Thoracic aorta (tissue), 2 donors: ENCODE measurements at regions not wholly inside any gene's neighbourhood (a gene's known extent, or its start where the extent isn't known, plus 50 kb on each side); places are given as distances from the start of the nearest gene placed in this dataset.

Experiments
- ATAC-seq: fragments of 150-250 bp; one replicate; pipeline ENCODE4 v1.8.0; 2017; ENCODE audit warnings: low read depth; ENCODE audit not compliant: insufficient number of reproducible peaks, low FRiP score
- DNase-seq: peaks from one replicate; pipeline ENCODE4 v3.0.0-alpha.2; 2020; ENCODE audit warnings: low spot score
- H3K27ac ChIP-seq, 2 donors: fragments of 200-600 bp; sonication (generic); 1 replicate in 1 of 2; 2 replicates in 1 of 2; pipeline ENCODE4 v1.5.1; 2016; ENCODE audit warnings: mild to moderate bottlenecking in 2 of 2, moderate library complexity in 2 of 2
- H3K27me3 ChIP-seq: fragments of 200-600 bp; sonication (generic); replicated peaks from 2 replicates; pipeline ENCODE4 v1.6.0; 2016; ENCODE audit warnings: mild to moderate bottlenecking; ENCODE audit not compliant: insufficient read depth
- H3K36me3 ChIP-seq: fragments of 200-600 bp; sonication (generic); one replicate; pipeline ENCODE4 v1.5.1; 2016
- H3K4me1 ChIP-seq, 2 donors: fragments of 200-600 bp; sonication (generic); 1 replicate in 1 of 2; 2 replicates in 1 of 2; pipeline versions ENCODE4 v1.5.1 to v1.6.0; 2016; ENCODE audit warnings: low read depth in 2 of 2, mild to moderate bottlenecking in 1 of 2; ENCODE audit not compliant: control insufficient read depth in 1 of 2
- H3K4me3 ChIP-seq: fragments of 200-600 bp; sonication (generic); 2 replicates; pipeline ENCODE4 v1.5.1; 2016; ENCODE audit warnings: mild to moderate bottlenecking
- H3K9me3 ChIP-seq: fragments of 200-600 bp; sonication (generic); 2 replicates; pipeline ENCODE4 v1.5.1; 2016
- TF ChIP-seq, protein P1 (sequence below): fragments of 200-600 bp; sonication (generic); IDR thresholded peaks from one replicate; pipeline ENCODE4 v1.5.1; 2019; ENCODE audit warnings: antibody characterized with exemption

DNA sequence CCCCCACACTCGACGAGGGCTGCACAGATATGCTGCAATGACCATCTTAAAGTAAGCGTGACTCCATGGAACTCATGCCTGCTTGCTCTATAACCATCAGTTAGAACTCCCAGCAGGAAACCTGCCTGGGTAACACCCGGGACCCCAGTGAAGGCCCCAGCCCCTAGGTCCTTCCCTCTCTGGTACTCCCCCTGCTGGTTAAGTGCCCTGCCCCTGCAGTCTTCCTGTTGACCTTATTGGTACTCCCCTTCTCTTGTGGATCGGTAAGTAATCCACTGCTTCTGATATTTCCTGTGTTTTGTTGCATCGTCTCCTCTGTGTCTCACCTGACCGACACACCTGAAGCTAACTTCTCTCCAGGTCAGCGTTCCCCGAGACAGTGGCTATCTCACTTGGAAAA lies 104.8 kb upstream of the COG2 start:
- DNase-seq (no peak), ATAC-seq (no peak)
- H3K9me3 ChIP-seq, result peaks cover 3% of the 10 kb centered on the region
- no peaks in the 10 kb centered on the region for H3K4me1 ChIP-seq
- TF ChIP-seq, protein P1, sequence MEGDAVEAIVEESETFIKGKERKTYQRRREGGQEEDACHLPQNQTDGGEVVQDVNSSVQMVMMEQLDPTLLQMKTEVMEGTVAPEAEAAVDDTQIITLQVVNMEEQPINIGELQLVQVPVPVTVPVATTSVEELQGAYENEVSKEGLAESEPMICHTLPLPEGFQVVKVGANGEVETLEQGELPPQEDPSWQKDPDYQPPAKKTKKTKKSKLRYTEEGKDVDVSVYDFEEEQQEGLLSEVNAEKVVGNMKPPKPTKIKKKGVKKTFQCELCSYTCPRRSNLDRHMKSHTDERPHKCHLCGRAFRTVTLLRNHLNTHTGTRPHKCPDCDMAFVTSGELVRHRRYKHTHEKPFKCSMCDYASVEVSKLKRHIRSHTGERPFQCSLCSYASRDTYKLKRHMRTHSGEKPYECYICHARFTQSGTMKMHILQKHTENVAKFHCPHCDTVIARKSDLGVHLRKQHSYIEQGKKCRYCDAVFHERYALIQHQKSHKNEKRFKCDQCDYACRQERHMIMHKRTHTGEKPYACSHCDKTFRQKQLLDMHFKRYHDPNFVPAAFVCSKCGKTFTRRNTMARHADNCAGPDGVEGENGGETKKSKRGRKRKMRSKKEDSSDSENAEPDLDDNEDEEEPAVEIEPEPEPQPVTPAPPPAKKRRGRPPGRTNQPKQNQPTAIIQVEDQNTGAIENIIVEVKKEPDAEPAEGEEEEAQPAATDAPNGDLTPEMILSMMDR, result no peak
- H3K27ac ChIP-seq, result no peak overlapping the region
- no peak overlapping the region for H3K4me3 ChIP-seq
- no peaks in the 10 kb centered on the region for H3K27me3 ChIP-seq
- H3K36me3 ChIP-seq, result no peaks in the 10 kb centered on the region

DNA sequence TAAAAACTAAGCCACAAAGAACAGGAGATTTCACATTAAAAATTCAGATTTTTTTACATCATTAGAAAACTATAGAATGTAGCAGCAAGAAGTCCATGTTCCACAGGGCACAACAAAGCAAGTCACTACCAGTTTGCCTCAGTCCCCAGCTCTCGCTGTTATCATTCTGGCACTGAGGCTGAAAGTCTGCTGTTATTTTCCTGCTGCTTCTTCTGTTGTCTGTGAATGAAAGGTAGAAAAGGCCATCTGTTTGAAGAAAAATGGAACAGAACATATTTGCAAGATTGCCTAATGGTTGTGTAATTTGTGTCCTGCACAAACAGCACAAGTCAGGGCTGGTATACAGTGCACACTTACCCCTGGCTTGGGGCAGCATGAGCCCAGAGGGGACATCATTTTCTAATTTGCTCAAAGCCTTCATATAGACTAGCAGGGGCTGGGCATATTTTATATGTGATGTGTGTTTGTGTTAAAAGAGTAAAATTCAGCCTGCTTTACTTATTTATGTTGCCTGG lies 105.6 kb upstream of the COG2 start:
- H3K27me3 ChIP-seq, result no peaks in the 10 kb centered on the region
- H3K4me3 ChIP-seq, result no peak overlapping the region
- DNase-seq (no peak), ATAC-seq (no peak)
- H3K36me3 ChIP-seq, result no peaks in the 10 kb centered on the region
- no peak overlapping the region for H3K27ac ChIP-seq
- TF ChIP-seq, protein P1, result no peak
- peaks cover 3% of the 10 kb centered on the region for H3K9me3 ChIP-seq
- H3K4me1 ChIP-seq, result no peaks in the 10 kb centered on the region

DNA sequence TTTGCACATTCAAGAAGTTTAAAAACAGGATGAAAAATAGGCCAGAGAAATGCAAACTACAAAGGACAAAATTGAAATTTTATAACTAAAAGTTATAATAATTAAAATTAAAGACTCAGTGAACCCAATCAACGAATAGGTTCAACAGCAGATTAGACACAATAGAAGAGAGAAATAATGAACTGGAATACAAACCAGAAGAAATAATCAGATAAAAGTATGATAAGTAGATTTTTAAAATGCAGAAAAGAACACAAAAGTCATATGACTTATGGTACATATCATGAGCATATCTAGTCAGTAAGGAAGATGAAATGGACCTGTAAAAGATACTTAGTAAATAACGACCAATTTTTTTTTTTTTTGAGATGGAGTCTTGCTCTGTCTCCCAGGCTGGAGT lies 108.1 kb upstream of the COG2 start:
- no peaks in the 10 kb centered on the region for H3K27me3 ChIP-seq
- TF ChIP-seq, protein P1, result no peak
- ATAC-seq (no peak), DNase-seq (no peak)
- no peak overlapping the region for H3K4me3 ChIP-seq
- peaks cover 3% of the 10 kb centered on the region for H3K9me3 ChIP-seq
- H3K36me3 ChIP-seq, result no peaks in the 10 kb centered on the region
- H3K4me1 ChIP-seq, result no peaks in the 10 kb centered on the region
- H3K27ac ChIP-seq, result no peak overlapping the region

DNA sequence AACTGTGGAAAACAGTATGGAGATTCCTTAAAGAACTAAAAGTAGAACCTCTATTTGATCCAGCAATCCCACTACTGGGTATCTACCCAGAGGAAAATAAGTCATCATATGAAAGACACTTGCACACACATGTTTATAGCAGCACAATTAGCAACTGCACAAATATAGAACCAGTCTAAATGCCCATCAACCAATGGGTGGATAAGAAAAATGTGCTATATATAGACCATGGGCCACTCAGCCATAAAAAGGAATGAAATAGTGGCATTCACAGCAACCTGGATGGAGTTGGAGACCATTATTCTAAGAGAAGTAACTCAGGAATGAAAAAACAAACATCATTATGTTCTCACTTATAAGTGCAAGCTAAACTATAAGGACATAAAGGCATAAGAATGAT lies 105.0 kb upstream of the PGBD5 start:
- TF ChIP-seq, protein P1, result no peak
- peaks cover 3% of the 10 kb centered on the region for H3K9me3 ChIP-seq
- no peak for ATAC-seq

DNA sequence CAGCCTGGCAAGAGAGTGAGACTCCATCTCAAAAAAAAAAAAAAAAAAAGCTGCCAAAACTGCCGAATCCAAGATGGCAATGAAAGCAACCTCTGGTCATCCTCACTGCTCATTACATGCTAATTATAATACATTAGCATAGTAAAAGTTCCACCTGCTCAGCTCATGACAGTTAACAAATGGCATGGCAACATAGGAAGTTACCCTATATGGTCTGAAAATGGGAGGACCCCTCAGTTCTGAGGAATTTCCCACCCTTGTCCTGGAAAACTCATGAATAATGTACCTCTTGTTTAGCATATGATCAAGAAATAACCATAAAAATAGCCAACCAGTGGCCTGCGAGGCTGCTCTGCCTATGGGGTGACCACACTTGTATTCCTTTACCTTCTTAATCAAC lies 93.1 kb upstream of the PGBD5 start:
- ATAC-seq, result no peak
- no peaks in the 10 kb centered on the region for H3K27me3 ChIP-seq
- TF ChIP-seq, protein P1, result no peak
- no peak overlapping the region for H3K4me3 ChIP-seq
- no peaks in the 10 kb centered on the region for H3K36me3 ChIP-seq
- no peaks in the 10 kb centered on the region for H3K9me3 ChIP-seq
- no peak overlapping the region for H3K27ac ChIP-seq
- no peak for DNase-seq
- H3K4me1 ChIP-seq, result no peaks in the 10 kb centered on the region

More for the DNA sequence above, 105.0 kb upstream of the PGBD5 start:
- H3K27me3 ChIP-seq, result no peaks in the 10 kb centered on the region
- DNase-seq, result no peak
- H3K36me3 ChIP-seq, result no peaks in the 10 kb centered on the region
- no peaks in the 10 kb centered on the region for H3K4me1 ChIP-seq
- H3K4me3 ChIP-seq, result no peak overlapping the region
- no peak overlapping the region for H3K27ac ChIP-seq
